NCI-H82 (cell line): ENCODE measurements at regions not wholly inside any gene's neighbourhood (a gene's known extent, or its start where the extent isn't known, plus 50 kb on each side); places are given as distances from the start of the nearest gene placed in this dataset.
"Not testable (repeated sequence)": the region's sequence is repeated elsewhere in the genome, so short reads cannot be mapped to it uniquely, and the experiment has no call there.

ENCODE experiments used
- DNase-seq: peaks from one replicate; lab custom pipeline; 2025; lab: John Stamatoyannopoulos, UW

GRCh38 chr12:69131077-69131476, 108.3 kb upstream of the CPSF6 start:
- DNase-seq, result no peak

- DNase-seq, result no peak
Observed at GRCh38 chr12:69136931-69137613, 102.3 kb upstream of the CPSF6 start.

GRCh38 chr12:69141074-69141473, 98.3 kb upstream of the CPSF6 start:
- no peak for DNase-seq

- DNase-seq, result no peak
Observed at GRCh38 chr12:69149270-69149669, 90.1 kb upstream of the CPSF6 start.

- no peak for DNase-seq
Observed at GRCh38 chr12:69150083-69150795, 89.1 kb upstream of the CPSF6 start.

- no peak for DNase-seq
Observed at GRCh38 chr12:69150796-69151127, 88.6 kb upstream of the CPSF6 start.

GRCh38 chr12:69151254-69151764, 88.1 kb upstream of the CPSF6 start:
- DNase-seq, result no peak

- peak; percentile 81 for DNase-seq
Observed at GRCh38 chr12:69154585-69155363, 84.6 kb upstream of the CPSF6 start.

GRCh38 chr12:69157023-69157655, 82.2 kb upstream of the CPSF6 start:
- peak; percentile 88 for DNase-seq

- no peak for DNase-seq
Observed at GRCh38 chr12:69161829-69162228, 77.5 kb upstream of the CPSF6 start.

GRCh38 chr12:69163681-69164362, 75.5 kb upstream of the CPSF6 start:
- DNase-seq, result no peak

- no peak for DNase-seq
Observed at GRCh38 chr12:69167648-69168165, 71.7 kb upstream of the CPSF6 start.

- no peak for DNase-seq
Observed at GRCh38 chr12:69168363-69168762, 71.0 kb upstream of the CPSF6 start.

- no peak for DNase-seq
Observed at GRCh38 chr12:69168828-69169227, 70.5 kb upstream of the CPSF6 start.

GRCh38 chr12:69170293-69170692, 69.1 kb upstream of the CPSF6 start:
- no peak for DNase-seq

- no peak for DNase-seq
Observed at GRCh38 chr12:69171881-69172280, 67.5 kb upstream of the CPSF6 start.

GRCh38 chr12:69172491-69172890, 66.9 kb upstream of the CPSF6 start:
- DNase-seq, result no peak

- DNase-seq, result no peak
Observed at GRCh38 chr12:69173368-69173767, 66.0 kb upstream of the CPSF6 start.

GRCh38 chr12:69179786-69180185, 59.6 kb upstream of the CPSF6 start:
- no peak for DNase-seq

- DNase-seq, result not testable (repeated sequence)
Observed at GRCh38 chr12:69187572-69187971, 51.8 kb upstream of the CPSF6 start.

- peak; percentile 16 for DNase-seq
Observed at GRCh38 chr12:69189378-69189978, 49.9 kb upstream of the CPSF6 start.
